CD4-positive, alpha-beta T cell (primary cell): ENCODE measurements at regions not wholly inside any gene's neighbourhood (a gene's known extent, or its start where the extent isn't known, plus 50 kb on each side); places are given as distances from the start of the nearest gene placed in this dataset.

ENCODE experiments used
- ATAC-seq: fragments of 200-7000 bp; cut with Tn5 transposase; one replicate; pipeline ENCODE4 v1.10.0; 2022; ENCODE audit warnings: mild to moderate bottlenecking; ENCODE audit not compliant: poor library complexity
- CTCF ChIA-PET: fragments of 350-600 bp; sonication (Branson Sonifier 250); formaldehyde crosslinking; loops from one replicate; lab custom pipeline; 2021; ENCODE audit warnings: antibody characterized with exemption, inconsistent platforms; lab: Charles Lee
- POLR2A ChIA-PET: fragments of 350-600 bp; sonication (Branson Sonifier 250); formaldehyde crosslinking; loops from one replicate; lab custom pipeline; 2021; ENCODE audit warnings: antibody characterized with exemption, inconsistent platforms; lab: Charles Lee
- DNase-seq, 14 experiments: peaks; one replicate each; pipeline ENCODE4 v3.0.0-alpha.2; 2013 to 2020; ENCODE audit warnings: mixed read lengths in 2 of 14
- H3K27ac ChIP-seq, 2 donors: one replicate each; pipeline versions ENCODE4 v1.5.1 to v1.7.0; 2013; ENCODE audit warnings: low read length in 2 of 2, low read depth in 1 of 2, mild to moderate bottlenecking in 1 of 2
- H3K27me3 ChIP-seq, 2 experiments: 1 replicate in 1 of 2; 2 replicates in 1 of 2; pipeline versions ENCODE4 v1.6.1 to v1.7.0; 2013; ENCODE audit warnings: low read length in 2 of 2, control low read depth in 1 of 2, mild to moderate bottlenecking in 1 of 2, moderate library complexity in 1 of 2; ENCODE audit not compliant: insufficient read depth in 2 of 2, control insufficient read depth in 1 of 2
- H3K36me3 ChIP-seq: one replicate; pipeline ENCODE4 v1.6.1; 2013; ENCODE audit warnings: low read length, control low read depth; ENCODE audit not compliant: insufficient read depth
- H3K4me1 ChIP-seq: one replicate; pipeline ENCODE4 v1.6.1; 2013; ENCODE audit warnings: low read length, control low read depth; ENCODE audit not compliant: insufficient read depth
- H3K4me3 ChIP-seq: one replicate; pipeline ENCODE4 v1.5.1; 2013; ENCODE audit warnings: mild to moderate bottlenecking, low read length, moderate library complexity
- H3K9me3 ChIP-seq, 2 experiments: 1 replicate in 1 of 2; 2 replicates in 1 of 2; pipeline versions ENCODE4 v1.6.1 to v1.7.0; 2013; ENCODE audit warnings: low read length in 2 of 2, mild to moderate bottlenecking in 2 of 2, control low read depth in 1 of 2, moderate library complexity in 1 of 2; ENCODE audit not compliant: control insufficient read depth in 1 of 2, insufficient read depth in 1 of 2
- H3K27ac Mint-ChIP-seq: one replicate; pipeline ENCODE4 v1.8.0; 2020; ENCODE audit warnings: mixed read lengths
- H3K27me3 Mint-ChIP-seq: one replicate; pipeline ENCODE4 v1.8.0; 2021; ENCODE audit warnings: mixed read lengths
- H3K36me3 Mint-ChIP-seq: one replicate; pipeline ENCODE4 v1.8.0; 2021; ENCODE audit warnings: low read depth, mixed read lengths
- H3K4me1 Mint-ChIP-seq: one replicate; pipeline ENCODE4 v1.8.0; 2021; ENCODE audit warnings: low read depth, mixed read lengths
- H3K4me3 Mint-ChIP-seq: one replicate; pipeline ENCODE4 v1.8.0; 2020; ENCODE audit warnings: mild to moderate bottlenecking, mixed read lengths
- H3K9me3 Mint-ChIP-seq: one replicate; pipeline ENCODE4 v1.8.0; 2020; ENCODE audit warnings: mixed read lengths
- intact Hi-C, 2 experiments: fragments of 100-400 bp; cut with DNase I in 1 of 2; cut with micrococcal nuclease in 1 of 2; formaldehyde crosslinking; loops; one replicate each; pipeline versions ENCODE4 v1.15.1 to v1.9.0; 2023 to 2025; cut with DNase I, micrococcal nuclease
- TF ChIP-seq, protein P1 (sequence below): fragments of 200-600 bp; IDR thresholded peaks from one replicate; pipeline ENCODE4 v1.8.0; 2022; ENCODE audit warnings: antibody characterized with exemption, mild to moderate bottlenecking

DNA sequence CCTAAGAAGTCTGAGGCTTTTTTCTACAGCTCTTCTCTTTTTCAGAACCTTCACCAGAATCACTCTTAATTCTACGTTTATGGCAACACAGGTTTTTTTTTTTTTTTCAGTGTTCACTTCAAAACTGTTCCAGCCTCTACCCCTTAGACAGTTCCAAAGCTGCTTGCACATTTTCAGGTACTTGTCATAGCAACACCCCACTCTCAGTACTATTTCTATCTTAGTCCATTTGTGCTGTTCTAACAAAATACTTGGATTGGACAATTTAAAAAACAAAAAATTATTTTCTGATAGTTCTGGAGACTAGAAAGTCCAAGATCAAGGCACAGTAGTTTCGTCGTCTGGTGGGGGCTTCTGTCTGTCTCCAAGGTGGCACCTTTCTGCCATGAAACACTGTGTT lies 340.9 kb upstream of the RPS23 start:
- Histone ChIP-seq H3K4me3 (no peak overlapping the region), H3K9me3 (no peaks in the 10 kb centered on the region), H3K27me3 (no peaks in the 10 kb centered on the region), H3K36me3 (no peaks in the 10 kb centered on the region), H3K4me1 (peaks cover 3% of the 10 kb centered on the region), H3K27ac (no peak overlapping the region)
- no peaks in the 10 kb centered on the region for H3K4me1 Mint-ChIP-seq
- H3K4me3 Mint-ChIP-seq = no peak overlapping the region
- no peaks in the 10 kb centered on the region for H3K27me3 Mint-ChIP-seq
- ATAC-seq (no peak), DNase-seq (no peak)
- H3K27ac Mint-ChIP-seq = no peak overlapping the region
- ChIA-PET POLR2A (no interaction called here), CTCF (no interaction called here)
- intact Hi-C loops = no loop called here
- TF ChIP-seq, protein P1, sequence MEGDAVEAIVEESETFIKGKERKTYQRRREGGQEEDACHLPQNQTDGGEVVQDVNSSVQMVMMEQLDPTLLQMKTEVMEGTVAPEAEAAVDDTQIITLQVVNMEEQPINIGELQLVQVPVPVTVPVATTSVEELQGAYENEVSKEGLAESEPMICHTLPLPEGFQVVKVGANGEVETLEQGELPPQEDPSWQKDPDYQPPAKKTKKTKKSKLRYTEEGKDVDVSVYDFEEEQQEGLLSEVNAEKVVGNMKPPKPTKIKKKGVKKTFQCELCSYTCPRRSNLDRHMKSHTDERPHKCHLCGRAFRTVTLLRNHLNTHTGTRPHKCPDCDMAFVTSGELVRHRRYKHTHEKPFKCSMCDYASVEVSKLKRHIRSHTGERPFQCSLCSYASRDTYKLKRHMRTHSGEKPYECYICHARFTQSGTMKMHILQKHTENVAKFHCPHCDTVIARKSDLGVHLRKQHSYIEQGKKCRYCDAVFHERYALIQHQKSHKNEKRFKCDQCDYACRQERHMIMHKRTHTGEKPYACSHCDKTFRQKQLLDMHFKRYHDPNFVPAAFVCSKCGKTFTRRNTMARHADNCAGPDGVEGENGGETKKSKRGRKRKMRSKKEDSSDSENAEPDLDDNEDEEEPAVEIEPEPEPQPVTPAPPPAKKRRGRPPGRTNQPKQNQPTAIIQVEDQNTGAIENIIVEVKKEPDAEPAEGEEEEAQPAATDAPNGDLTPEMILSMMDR = no peak
- H3K36me3 Mint-ChIP-seq = no peaks in the 10 kb centered on the region
- peaks cover 9% of the 10 kb centered on the region for H3K9me3 Mint-ChIP-seq

DNA sequence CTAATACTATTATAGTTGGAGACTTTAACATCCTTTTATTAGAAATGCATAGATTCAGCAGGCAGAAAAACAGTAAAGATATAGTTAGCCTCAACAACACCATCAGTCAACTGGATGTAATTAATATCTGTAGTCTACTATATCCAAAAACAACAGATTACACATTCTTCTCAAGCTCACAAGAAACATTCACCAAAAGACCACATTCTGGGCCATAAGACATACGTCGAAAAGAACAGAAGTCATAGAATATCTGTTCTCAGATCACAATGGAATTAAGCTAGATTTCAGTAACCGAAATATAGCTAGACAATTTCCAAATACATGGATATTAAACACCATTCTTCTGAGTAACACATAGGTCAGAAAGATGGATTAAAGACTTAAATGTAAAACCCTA lies 336.6 kb upstream of the RPS23 start:
- Mint-ChIP-seq H3K27ac (no peak overlapping the region), H3K4me3 (no peak overlapping the region), H3K27me3 (no peaks in the 10 kb centered on the region), H3K4me1 (no peaks in the 10 kb centered on the region), H3K9me3 (peaks cover 10% of the 10 kb centered on the region), H3K36me3 (no peaks in the 10 kb centered on the region)
- no peaks in the 10 kb centered on the region for H3K4me1 ChIP-seq
- H3K4me3 ChIP-seq = no peak overlapping the region
- TF ChIP-seq, protein P1 = no peak
- DNase-seq = no peak
- no peak for ATAC-seq
- ChIA-PET POLR2A (no interaction called here), CTCF (no interaction called here)
- no peaks in the 10 kb centered on the region for H3K27me3 ChIP-seq
- no peaks in the 10 kb centered on the region for H3K36me3 ChIP-seq
- intact Hi-C loops = no loop called here
- H3K9me3 ChIP-seq = no peaks in the 10 kb centered on the region
- no peak overlapping the region for H3K27ac ChIP-seq

DNA sequence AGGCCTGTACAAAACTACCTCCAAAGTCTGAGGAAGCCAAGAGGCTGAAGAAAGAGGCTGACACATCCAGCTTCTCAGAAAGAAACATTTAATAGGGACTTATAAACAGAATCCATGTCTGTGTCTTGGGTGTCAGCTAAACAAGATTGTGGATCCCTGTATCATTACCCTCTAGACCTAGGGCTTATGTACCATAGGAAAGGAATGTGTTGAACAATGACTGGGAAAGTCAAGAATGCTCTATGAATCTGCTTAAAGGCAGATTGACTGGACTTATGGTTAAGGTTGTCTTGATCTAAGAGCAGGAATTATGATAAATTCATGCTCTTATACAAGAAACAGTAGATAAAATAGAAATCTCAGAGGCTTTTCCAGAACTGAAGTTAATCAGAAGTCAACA lies 335.7 kb upstream of the RPS23 start:
- no peak for DNase-seq
- H3K27me3 Mint-ChIP-seq = no peaks in the 10 kb centered on the region
- no peaks in the 10 kb centered on the region for H3K4me1 ChIP-seq
- TF ChIP-seq, protein P1 = no peak
- no peaks in the 10 kb centered on the region for H3K36me3 ChIP-seq
- ATAC-seq = no peak
- H3K9me3 Mint-ChIP-seq = peaks cover 8% of the 10 kb centered on the region
- ChIA-PET CTCF (no interaction called here), POLR2A (no interaction called here)
- no peak overlapping the region for H3K27ac ChIP-seq
- H3K4me3 Mint-ChIP-seq = no peak overlapping the region
- H3K27me3 ChIP-seq = no peaks in the 10 kb centered on the region
- H3K27ac Mint-ChIP-seq = no peak overlapping the region
- H3K36me3 Mint-ChIP-seq = no peaks in the 10 kb centered on the region
- intact Hi-C loops = no loop called here
- H3K4me1 Mint-ChIP-seq = no peaks in the 10 kb centered on the region
- no peaks in the 10 kb centered on the region for H3K9me3 ChIP-seq
- H3K4me3 ChIP-seq = no peak overlapping the region
